Astrocyte (in vitro differentiated cells and primary cell): ENCODE measurements at regions not wholly inside any gene's neighbourhood (a gene's known extent, or its start where the extent isn't known, plus 50 kb on each side); places are given as distances from the start of the nearest gene placed in this dataset.

ENCODE experiments used
- EZH2 ChIP-seq: IDR thresholded peaks from 2 replicates; pipeline ENCODE4 v1.6.1; 2012; ENCODE audit warnings: mild to moderate bottlenecking, low read length, inconsistent platforms; ENCODE audit not compliant: insufficient read depth
- TF ChIP-seq, protein P1 (sequence below): IDR thresholded peaks from 2 replicates; pipeline ENCODE4 v1.5.1; 2011; ENCODE audit warnings: low read depth, mild to moderate bottlenecking, inconsistent platforms, low read length, moderate library complexity; ENCODE audit not compliant: insufficient read depth

DNA sequence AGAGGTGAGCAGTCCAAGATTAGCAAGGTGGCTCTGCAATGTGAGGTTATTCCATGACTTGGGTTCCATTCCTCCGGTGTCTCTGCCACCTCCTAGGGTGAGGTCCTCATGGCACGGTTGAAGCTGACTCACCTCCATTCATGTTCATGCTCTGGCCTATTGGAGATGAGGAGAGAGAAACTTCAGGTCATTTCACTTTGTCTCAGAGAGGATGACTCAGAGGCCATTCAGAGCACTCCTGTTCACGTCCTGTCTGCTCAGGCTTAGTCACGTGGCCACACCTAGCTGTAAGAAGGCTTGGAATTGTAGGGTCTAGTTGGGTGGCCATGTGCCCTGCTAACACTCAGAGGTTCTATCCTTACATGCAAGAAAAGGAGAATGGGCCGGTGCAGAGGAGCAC, 67.5 kb upstream of the MBOAT2 start:
- TF ChIP-seq, protein P1, sequence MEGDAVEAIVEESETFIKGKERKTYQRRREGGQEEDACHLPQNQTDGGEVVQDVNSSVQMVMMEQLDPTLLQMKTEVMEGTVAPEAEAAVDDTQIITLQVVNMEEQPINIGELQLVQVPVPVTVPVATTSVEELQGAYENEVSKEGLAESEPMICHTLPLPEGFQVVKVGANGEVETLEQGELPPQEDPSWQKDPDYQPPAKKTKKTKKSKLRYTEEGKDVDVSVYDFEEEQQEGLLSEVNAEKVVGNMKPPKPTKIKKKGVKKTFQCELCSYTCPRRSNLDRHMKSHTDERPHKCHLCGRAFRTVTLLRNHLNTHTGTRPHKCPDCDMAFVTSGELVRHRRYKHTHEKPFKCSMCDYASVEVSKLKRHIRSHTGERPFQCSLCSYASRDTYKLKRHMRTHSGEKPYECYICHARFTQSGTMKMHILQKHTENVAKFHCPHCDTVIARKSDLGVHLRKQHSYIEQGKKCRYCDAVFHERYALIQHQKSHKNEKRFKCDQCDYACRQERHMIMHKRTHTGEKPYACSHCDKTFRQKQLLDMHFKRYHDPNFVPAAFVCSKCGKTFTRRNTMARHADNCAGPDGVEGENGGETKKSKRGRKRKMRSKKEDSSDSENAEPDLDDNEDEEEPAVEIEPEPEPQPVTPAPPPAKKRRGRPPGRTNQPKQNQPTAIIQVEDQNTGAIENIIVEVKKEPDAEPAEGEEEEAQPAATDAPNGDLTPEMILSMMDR: no peak
- TF ChIP-seq EZH2: no peak
